Astrocyte of the spinal cord (primary cell): ENCODE measurements at regions not wholly inside any gene's neighbourhood (a gene's known extent, or its start where the extent isn't known, plus 50 kb on each side); places are given as distances from the start of the nearest gene placed in this dataset.

ENCODE experiments used
- DNase-seq: peaks from one replicate; pipeline ENCODE4 v3.0.0; 2011; ENCODE audit warnings: low read depth, low spot score
- H3K4me3 ChIP-seq: 2 replicates; pipeline ENCODE4 v1.5.1; 2011; ENCODE audit warnings: low read depth, mild to moderate bottlenecking, low read length, moderate library complexity
- CTCF ChIP-seq: IDR thresholded peaks from 2 replicates; pipeline ENCODE4 v1.5.1; 2012; ENCODE audit warnings: low read depth, mild to moderate bottlenecking, low read length, inconsistent platforms
- in situ Hi-C: cut with HindIII; loops from 2 replicates; pipeline ENCODE4 v1.10.0; 2017; ENCODE audit warnings: low sequenced_read_pairs

- no peak for TF ChIP-seq CTCF
- in situ Hi-C loops: no loop called here
- no peak overlapping the region for H3K4me3 ChIP-seq
- no peak for DNase-seq
Observed at GRCh38 chr14:88940671-88941070, 116.2 kb downstream of the TTC8 start.

- TF ChIP-seq CTCF: no peak
Observed at GRCh38 chr14:88941414-88941813, 117.0 kb downstream of the TTC8 start.

GRCh38 chr14:88947646-88948598 lies 123.5 kb downstream of the TTC8 start:
- in situ Hi-C loops: no loop called here

More at GRCh38 chr14:88941414-88941813, 117.0 kb downstream of the TTC8 start:
- no peak overlapping the region for H3K4me3 ChIP-seq
- DNase-seq: no peak
- in situ Hi-C loops: no loop called here

GRCh38 chr14:88950069-88950468 lies 125.6 kb downstream of the TTC8 start:
- no peak overlapping the region for H3K4me3 ChIP-seq
- no peak for DNase-seq
- in situ Hi-C loops: no loop called here
- no peak for TF ChIP-seq CTCF

More at GRCh38 chr14:88947646-88948598, 123.5 kb downstream of the TTC8 start:
- H3K4me3 ChIP-seq: no peak overlapping the region
- no peak for TF ChIP-seq CTCF
- DNase-seq: no peak

- TF ChIP-seq CTCF: no peak
- in situ Hi-C loops: no loop called here
- H3K4me3 ChIP-seq: no peak overlapping the region
Observed at GRCh38 chr14:88951370-88951769, 126.9 kb downstream of the TTC8 start.

GRCh38 chr14:88952901-88953300 lies 128.4 kb downstream of the TTC8 start:
- TF ChIP-seq CTCF: no peak
- H3K4me3 ChIP-seq: no peak overlapping the region
- DNase-seq: no peak
- in situ Hi-C loops: no loop called here

More at GRCh38 chr14:88951370-88951769, 126.9 kb downstream of the TTC8 start:
- DNase-seq: no peak
